Bronchial epithelial cell (primary cell): ENCODE measurements at regions not wholly inside any gene's neighbourhood (a gene's known extent, or its start where the extent isn't known, plus 50 kb on each side); places are given as distances from the start of the nearest gene placed in this dataset.

Experiments
- DNase-seq: peaks from one replicate; pipeline ENCODE4 v3.0.0-alpha.2; 2010; ENCODE audit warnings: low read depth
- FAIRE-seq: peaks from 2 replicates; lab custom pipeline; 2011; peaks lifted over from hg19 to GRCh38; lab: Jason Lieb, UNC
- H3K27me3 ChIP-seq: 2 replicates; pipeline ENCODE4 v1.5.1; 2011; ENCODE audit warnings: low read length; ENCODE audit not compliant: control insufficient read depth, insufficient read depth
- H3K36me3 ChIP-seq: 2 replicates; pipeline ENCODE4 v1.5.1; 2011; ENCODE audit warnings: low read length; ENCODE audit not compliant: control insufficient read depth, insufficient read depth
- H3K4me3 ChIP-seq: 2 replicates; pipeline ENCODE4 v1.5.1; 2011; ENCODE audit warnings: mild to moderate bottlenecking, low read depth, low read length, control low read depth
- TF ChIP-seq, protein P1 (sequence below): IDR thresholded peaks from 2 replicates; pipeline ENCODE4 v1.5.1; 2011; ENCODE audit warnings: mild to moderate bottlenecking, moderate library complexity, low read length, control low read depth, inconsistent platforms; ENCODE audit not compliant: insufficient read depth, severe bottlenecking

DNA sequence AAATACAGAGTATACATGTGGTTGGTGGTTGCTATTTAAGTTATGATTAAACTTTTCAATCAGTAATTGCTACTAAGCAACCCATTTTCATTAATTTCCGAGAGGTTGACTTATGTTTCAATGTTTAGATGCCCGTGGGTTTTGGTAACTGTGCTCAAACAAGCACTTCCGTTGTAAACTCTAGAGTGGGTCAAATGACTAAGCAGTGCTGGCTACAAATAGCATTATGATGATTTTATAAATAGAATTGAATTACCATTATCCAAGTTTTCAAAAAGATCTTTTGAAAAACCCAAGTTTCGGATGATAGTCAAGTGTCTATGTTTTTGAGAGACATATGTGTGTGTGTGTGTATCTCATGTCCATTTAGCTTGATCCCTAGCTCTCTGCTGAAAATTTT lies 2369.4 kb upstream of the ACO1 start:
- DNase-seq (no peak), FAIRE-seq (no peak)
- TF ChIP-seq, protein P1, sequence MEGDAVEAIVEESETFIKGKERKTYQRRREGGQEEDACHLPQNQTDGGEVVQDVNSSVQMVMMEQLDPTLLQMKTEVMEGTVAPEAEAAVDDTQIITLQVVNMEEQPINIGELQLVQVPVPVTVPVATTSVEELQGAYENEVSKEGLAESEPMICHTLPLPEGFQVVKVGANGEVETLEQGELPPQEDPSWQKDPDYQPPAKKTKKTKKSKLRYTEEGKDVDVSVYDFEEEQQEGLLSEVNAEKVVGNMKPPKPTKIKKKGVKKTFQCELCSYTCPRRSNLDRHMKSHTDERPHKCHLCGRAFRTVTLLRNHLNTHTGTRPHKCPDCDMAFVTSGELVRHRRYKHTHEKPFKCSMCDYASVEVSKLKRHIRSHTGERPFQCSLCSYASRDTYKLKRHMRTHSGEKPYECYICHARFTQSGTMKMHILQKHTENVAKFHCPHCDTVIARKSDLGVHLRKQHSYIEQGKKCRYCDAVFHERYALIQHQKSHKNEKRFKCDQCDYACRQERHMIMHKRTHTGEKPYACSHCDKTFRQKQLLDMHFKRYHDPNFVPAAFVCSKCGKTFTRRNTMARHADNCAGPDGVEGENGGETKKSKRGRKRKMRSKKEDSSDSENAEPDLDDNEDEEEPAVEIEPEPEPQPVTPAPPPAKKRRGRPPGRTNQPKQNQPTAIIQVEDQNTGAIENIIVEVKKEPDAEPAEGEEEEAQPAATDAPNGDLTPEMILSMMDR = no peak
- no peaks in the 10 kb centered on the region for H3K27me3 ChIP-seq
- H3K36me3 ChIP-seq = no peaks in the 10 kb centered on the region
- no peak overlapping the region for H3K4me3 ChIP-seq

DNA sequence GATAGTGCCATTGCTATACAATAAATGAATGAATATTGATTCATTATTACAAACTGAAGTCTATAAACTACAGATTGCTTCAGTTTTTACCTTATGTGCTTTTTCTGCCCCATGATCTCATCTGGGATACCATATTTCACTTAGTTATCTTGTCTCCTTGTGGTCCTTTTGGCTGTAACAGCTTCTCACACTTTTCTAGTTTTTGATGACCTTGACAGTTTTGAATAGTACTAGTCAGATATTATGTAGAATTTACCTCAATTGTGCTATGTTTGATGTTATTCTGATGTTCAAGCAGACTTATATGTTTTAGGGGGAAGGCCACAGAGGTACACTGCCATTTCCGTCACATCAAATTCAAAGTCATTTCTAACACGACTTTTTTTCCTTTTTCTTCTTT lies 2364.3 kb upstream of the ACO1 start:
- FAIRE-seq (no peak), DNase-seq (no peak)
- TF ChIP-seq, protein P1 = no peak
- Histone ChIP-seq H3K27me3 (no peaks in the 10 kb centered on the region), H3K36me3 (no peaks in the 10 kb centered on the region), H3K4me3 (no peak overlapping the region)

DNA sequence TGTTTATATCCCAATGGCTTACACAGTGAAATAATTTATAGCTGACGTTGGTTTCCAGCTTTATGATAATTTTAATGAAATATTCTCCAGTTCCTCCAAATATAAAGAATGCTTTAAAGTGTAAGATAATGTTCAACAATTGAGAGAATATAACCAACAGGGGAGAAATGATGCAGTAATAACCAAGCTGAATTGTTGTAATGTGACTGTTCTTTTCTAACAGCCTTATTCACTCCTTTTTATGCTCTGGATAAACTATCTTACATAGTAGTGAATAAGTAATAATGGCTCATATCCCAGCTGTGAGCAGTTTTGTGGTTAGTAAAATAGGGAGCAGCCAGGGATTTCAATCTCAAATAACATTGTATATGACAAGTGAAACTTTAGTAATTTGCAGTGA lies 2348.7 kb upstream of the ACO1 start:
- FAIRE-seq (no peak), DNase-seq (no peak)
- H3K27me3 ChIP-seq = no peaks in the 10 kb centered on the region
- H3K4me3 ChIP-seq = no peak overlapping the region
- H3K36me3 ChIP-seq = no peaks in the 10 kb centered on the region
- TF ChIP-seq, protein P1 = no peak

DNA sequence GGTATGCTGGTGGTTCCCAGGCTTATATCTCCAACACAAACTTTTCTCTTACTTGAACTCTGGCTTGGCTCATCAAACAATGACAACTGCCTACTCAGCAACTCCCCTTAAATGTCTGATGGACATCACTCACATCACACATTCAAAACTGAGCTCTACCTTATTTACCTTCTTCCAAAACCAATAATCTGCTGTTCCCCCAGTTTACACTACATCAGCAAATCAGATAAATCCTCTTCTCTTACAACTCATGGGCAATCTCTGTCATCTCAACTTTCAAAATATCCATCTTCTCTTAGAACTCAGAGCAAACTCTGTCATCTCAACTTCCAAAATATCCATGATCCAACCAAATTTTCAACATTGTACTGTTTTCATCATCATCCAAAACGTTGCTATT lies 2347.9 kb upstream of the ACO1 start:
- no peak for FAIRE-seq

DNA sequence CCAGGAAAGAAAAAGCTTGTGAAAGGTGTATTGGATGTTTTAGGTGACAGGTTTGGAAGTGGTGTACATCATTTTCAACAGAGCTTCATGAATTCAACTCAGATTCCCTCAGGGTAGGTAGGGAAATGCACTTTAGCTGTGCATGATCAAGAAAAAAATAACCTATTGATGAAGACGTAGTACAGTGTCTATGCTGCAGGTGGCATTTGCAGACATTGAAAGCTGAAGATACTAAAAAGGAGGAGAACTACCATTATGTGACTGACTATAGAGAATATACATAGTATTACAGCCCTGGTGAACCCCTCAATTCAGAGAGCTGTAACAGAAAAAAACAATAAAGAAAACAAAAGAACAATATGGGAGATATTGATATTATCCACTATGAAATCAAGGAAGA lies 2344.7 kb upstream of the ACO1 start:
- Histone ChIP-seq H3K36me3 (no peaks in the 10 kb centered on the region), H3K4me3 (no peak overlapping the region), H3K27me3 (no peaks in the 10 kb centered on the region)
- TF ChIP-seq, protein P1 = no peak
- FAIRE-seq = no peak
- no peak for DNase-seq

More for the DNA sequence above, 2347.9 kb upstream of the ACO1 start:
- Histone ChIP-seq H3K36me3 (no peaks in the 10 kb centered on the region), H3K27me3 (no peaks in the 10 kb centered on the region), H3K4me3 (no peak overlapping the region)
- TF ChIP-seq, protein P1 = no peak
- DNase-seq = no peak

DNA sequence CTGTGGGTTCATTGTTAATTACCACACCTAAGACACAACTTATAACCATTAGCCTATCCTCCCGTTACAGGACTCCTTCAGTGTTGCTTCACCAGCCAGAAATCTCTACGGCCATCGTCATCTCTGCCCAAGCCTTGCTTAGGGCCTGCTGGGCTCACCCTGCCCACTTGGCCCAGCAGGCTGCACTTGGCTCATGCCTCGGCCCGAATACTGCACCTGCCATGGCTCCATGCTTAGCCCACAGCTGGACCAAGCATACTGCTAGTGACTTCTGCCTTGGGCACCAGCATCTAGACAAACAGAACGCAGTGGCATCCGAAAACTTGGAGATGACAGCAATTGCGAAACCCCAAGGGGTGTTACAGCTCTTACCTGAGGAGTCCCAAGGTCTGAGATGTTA lies 2336.0 kb upstream of the ACO1 start:
- Histone ChIP-seq H3K27me3 (no peaks in the 10 kb centered on the region), H3K4me3 (no peak overlapping the region), H3K36me3 (no peaks in the 10 kb centered on the region)
- FAIRE-seq (no peak), DNase-seq (no peak)
- TF ChIP-seq, protein P1 = no peak
